ENCODE measurements at regions not wholly inside any gene's neighbourhood (a gene's known extent, or its start where the extent isn't known, plus 50 kb on each side); places are given as distances from the start of the nearest gene placed in this dataset.
"Not testable (repeated sequence)": the region's sequence is repeated elsewhere in the genome, so short reads cannot be mapped to it uniquely, and the experiment has no call there.

DNA sequence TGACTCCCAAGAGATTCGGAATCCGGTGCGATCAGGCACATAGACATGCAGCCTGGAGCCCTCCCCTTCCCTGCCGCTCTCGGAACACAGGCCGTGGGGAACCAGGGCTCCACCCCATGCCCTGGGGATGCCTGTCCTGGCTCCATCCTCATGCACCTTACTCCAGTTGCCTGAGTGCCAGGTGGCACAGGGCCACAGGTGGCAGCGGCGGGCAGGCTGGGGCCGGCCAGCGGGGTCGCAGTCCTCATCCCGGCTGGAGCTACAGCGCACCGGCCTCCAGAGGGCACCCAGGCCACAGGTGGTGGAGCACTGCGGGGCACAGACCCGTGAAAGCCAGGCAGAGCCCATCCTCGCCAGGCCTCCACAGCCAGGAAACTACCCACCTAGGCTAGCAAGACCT, 119.9 kb upstream of the AKAP13 start:
- TF ChIP-seq, protein P1, sequence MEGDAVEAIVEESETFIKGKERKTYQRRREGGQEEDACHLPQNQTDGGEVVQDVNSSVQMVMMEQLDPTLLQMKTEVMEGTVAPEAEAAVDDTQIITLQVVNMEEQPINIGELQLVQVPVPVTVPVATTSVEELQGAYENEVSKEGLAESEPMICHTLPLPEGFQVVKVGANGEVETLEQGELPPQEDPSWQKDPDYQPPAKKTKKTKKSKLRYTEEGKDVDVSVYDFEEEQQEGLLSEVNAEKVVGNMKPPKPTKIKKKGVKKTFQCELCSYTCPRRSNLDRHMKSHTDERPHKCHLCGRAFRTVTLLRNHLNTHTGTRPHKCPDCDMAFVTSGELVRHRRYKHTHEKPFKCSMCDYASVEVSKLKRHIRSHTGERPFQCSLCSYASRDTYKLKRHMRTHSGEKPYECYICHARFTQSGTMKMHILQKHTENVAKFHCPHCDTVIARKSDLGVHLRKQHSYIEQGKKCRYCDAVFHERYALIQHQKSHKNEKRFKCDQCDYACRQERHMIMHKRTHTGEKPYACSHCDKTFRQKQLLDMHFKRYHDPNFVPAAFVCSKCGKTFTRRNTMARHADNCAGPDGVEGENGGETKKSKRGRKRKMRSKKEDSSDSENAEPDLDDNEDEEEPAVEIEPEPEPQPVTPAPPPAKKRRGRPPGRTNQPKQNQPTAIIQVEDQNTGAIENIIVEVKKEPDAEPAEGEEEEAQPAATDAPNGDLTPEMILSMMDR (IDR thresholded peaks at IDR 0.05), result not testable (repeated sequence)
- not testable (repeated sequence) for TF ChIP-seq POLR2A (IDR thresholded peaks at IDR 0.05)
